ENCODE measurements at regions not wholly inside any gene's neighbourhood (a gene's known extent, or its start where the extent isn't known, plus 50 kb on each side); places are given as distances from the start of the nearest gene placed in this dataset.

DNA sequence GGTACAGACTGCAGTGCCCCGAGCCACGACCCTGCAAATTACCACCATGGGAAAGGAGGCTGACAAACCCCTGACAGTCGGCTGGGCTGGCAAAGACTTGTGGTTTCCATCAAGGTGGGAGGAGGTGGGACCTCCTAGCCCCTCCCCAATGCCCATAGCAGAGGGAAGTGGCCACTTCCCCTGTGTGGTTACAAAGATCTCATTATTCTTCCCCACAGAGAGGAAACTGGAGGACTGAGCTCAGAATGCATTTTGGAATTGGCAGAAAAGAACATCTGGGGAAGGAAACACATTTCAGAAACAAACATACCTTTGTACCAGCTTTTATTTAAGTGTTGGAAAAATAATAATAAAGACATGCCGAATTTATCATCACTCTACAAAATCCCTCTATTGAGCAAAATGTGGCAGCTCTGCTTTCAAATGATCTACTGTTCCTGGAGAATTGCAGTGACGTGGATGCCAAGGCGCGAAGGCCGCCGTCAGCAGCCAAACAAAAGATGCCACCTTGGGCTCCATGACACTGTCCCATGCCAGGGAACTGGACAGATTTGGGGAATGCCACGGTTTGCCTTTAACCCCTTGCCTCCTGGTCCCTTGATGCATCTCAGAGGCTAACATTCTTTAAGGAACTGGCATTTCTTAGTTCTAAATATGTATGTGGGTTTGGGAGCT, 169.6 kb downstream of the CRYBB2 start:
- no peak overlapping the region for H3K4me2 ChIP-seq (ENCODE audit: low read depth, low read length)
- no peak overlapping the region for H3K14ac ChIP-seq (replicated peaks; ENCODE audit: low read depth, low read length)
- peak overlapping the region; percentile 5 for H2AFZ ChIP-seq (replicated peaks; ENCODE audit: low read length, poor library complexity)
- peaks cover 15% of the 10 kb centered on the region; the same call in 1 of the 2 replicates for H3K9me1 ChIP-seq (ENCODE audit: insufficient read depth, low read length)
- TF ChIP-seq SMC3 (IDR thresholded peaks at IDR 0.05; ENCODE audit: low read depth, low read length) (no peak), MAZ (IDR thresholded peaks at IDR 0.05; ENCODE audit: borderline replicate concordance, low read depth, low read length) (no peak)
- TF ChIP-seq, protein P1, sequence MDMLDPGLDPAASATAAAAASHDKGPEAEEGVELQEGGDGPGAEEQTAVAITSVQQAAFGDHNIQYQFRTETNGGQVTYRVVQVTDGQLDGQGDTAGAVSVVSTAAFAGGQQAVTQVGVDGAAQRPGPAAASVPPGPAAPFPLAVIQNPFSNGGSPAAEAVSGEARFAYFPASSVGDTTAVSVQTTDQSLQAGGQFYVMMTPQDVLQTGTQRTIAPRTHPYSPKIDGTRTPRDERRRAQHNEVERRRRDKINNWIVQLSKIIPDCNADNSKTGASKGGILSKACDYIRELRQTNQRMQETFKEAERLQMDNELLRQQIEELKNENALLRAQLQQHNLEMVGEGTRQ (IDR thresholded peaks at IDR 0.05; ENCODE audit: low read depth, low read length): no peak
- intact Hi-C loops (cut with micrococcal nuclease) (no loop called here), dilution Hi-C loops (cut with HindIII; ENCODE audit: low sequenced_read_pairs, unreplicated experiment) (no loop called here), in situ Hi-C loops (cut with MboI; ENCODE audit: low sequenced_read_pairs) (no loop called here)
- POLR2A ChIA-PET (ENCODE audit: unreplicated experiment): no interaction called here
- H3K18ac ChIP-seq (ENCODE audit: low read depth, low read length): no peak overlapping the region
- no peak overlapping the region for H2BK120ac ChIP-seq (ENCODE audit: low read depth, low read length)
- H2BK20ac ChIP-seq (ENCODE audit: low read depth, low read length): no peak overlapping the region
- H3K79me1 ChIP-seq (ENCODE audit: low read depth in 1 of 2, low read length in 2 of 2): peaks cover 46 to 79% of the 10 kb centered on the region in 2 experiments
- H3K4ac ChIP-seq (ENCODE audit: low read depth, low read length): no peak overlapping the region
- no peak overlapping the region for H2AK9ac ChIP-seq (replicated peaks; ENCODE audit: low read depth, low read length, poor library complexity)
- no peak overlapping the region for H4K91ac ChIP-seq (ENCODE audit: insufficient read depth, low read depth, low read length)
- no peaks in the 10 kb centered on the region for H3K27me3 ChIP-seq (ENCODE audit: control insufficient read depth, insufficient read depth, low read length)
- ATAC-seq (ENCODE audit: low read depth): no peak
- no peak overlapping the region for H3K27ac ChIP-seq (ENCODE audit: insufficient read depth, low read length)
- no peak for DNase-seq
- H4K8ac ChIP-seq (ENCODE audit: low read depth in 2 of 2, low read length in 2 of 2): no peak overlapping the region
- WGBS, 2 experiments (ENCODE audit: extremely low coverage in 2 of 2, insufficient read length in 1 of 2): 86% methylated on average over 2 of the region's 10 CpGs; no CpG with 5 or more reads in 1 of the 2 experiments
- H3K9me3 ChIP-seq (ENCODE audit: control insufficient read depth, insufficient read depth, low read length): no peaks in the 10 kb centered on the region
- H4K20me1 ChIP-seq (ENCODE audit: insufficient read depth, low read length): peaks cover 92% of the 10 kb centered on the region
- no peak overlapping the region for H3K23ac ChIP-seq (ENCODE audit: low read depth, low read length)
- H2BK5ac ChIP-seq (ENCODE audit: low read depth, low read length, poor library complexity, severe bottlenecking): no peak overlapping the region
- H3K9ac ChIP-seq (ENCODE audit: low read depth, low read length): no peak overlapping the region
- no peak overlapping the region for H2AK5ac ChIP-seq (ENCODE audit: low read depth, low read length)
- H3K4me3 ChIP-seq (ENCODE audit: insufficient read depth, low read depth, low read length): no peak overlapping the region
- no peaks in the 10 kb centered on the region for H3K4me1 ChIP-seq (ENCODE audit: control insufficient read depth, insufficient read depth, low read length)
- no peak overlapping the region for H3K56ac ChIP-seq (ENCODE audit: extremely low read depth, insufficient read depth, low read length)
- no TSS peak for BruUV-seq (replicated peaks)
- CTCF ChIA-PET: interaction anchor here (0.6 kb wide), 1 partner anchor 60 kb away, joined by 3 read pairs; no protein-coding TSS in a partner anchor
- no peaks in the 10 kb centered on the region for H3K36me3 ChIP-seq (ENCODE audit: control insufficient read depth, insufficient read depth, low read length)
- H2BK15ac ChIP-seq (ENCODE audit: low read depth, low read length): no peak overlapping the region
- H4K5ac ChIP-seq (ENCODE audit: low read depth, low read length): no peak overlapping the region

Data from IMR-90 (cell line).